NCI-H446 treated with DMSO at 0.1 percent for 48 hours (cell line): ENCODE measurements at regions not wholly inside any gene's neighbourhood (a gene's known extent, or its start where the extent isn't known, plus 50 kb on each side); places are given as distances from the start of the nearest gene placed in this dataset.

Experiments used
- DNase-seq: peaks from one replicate; lab custom pipeline; 2025; lab: John Stamatoyannopoulos, UW

DNA sequence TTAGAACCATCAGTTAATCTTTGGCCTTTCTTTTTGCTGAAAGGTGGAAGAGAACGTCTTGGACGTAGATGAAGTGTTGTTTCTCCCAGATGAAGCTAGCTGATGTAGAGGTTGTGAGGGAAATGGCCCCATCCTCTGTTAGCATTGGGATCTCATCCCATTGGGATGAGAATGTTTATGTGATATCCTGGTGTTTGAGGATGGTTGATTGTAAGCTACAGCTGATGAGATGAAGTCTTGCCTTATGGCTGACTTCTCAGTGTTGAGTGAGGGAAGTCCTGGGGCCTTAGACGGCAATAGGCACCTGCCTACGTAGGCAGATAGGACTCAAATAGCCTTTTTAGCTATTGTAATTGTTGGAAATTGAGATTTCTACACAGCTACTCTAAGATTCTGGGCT, 211.3 kb downstream of the MYCN start:
- DNase-seq: no peak

DNA sequence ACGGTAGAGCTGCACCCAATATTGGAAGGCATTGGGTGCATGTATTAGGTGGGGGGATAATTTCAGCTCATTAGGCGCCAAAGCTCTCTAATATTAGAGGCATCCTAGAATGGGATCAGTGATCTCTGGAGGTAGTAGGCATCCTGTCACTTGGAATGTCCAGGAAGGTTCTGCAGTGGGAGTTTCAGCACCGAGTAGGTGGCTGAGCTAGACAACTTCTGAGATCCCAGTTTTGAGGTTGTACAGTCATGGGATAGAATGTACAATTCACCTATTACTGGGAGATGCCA, 210.9 kb downstream of the MYCN start:
- DNase-seq: no peak

DNA sequence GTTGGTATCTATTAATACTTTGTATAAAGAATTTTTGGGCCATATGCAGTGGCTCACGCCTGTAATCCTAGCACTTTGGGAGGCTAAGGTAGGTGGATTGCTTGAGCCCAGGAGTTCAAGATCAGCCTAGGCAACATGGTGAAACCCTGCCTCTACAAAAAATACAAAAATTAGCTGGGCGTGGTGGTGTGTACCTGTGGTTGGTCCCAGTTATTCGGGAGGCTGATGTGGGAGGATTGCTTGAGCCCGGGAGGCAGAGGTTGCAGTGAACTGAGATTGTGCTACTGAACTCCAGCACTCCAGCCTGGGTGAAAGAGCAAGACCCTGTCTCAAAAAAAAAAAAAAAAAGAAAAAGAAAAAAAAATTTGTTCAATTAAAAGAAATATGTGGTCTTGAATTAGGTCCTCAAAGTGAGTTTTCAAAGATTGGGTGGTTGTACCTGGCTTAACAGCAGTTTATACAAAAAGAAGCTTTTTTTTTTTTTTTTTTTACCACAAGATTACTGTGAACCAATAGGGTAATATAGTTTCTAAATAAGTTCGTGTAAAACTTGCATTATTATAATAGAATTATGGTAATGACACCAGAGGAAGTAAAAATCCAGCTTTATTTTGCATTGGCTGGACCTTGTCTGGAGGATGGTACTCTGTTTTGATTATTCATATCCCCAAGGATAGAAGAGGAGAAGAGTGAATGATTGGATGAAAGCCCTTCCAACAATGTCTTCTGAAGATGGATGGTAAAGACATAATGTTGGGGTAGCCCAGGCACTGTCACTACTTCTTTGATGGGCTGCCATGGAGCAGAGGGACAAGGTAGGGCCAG, 210.3 kb downstream of the MYCN start:
- no peak for DNase-seq

DNA sequence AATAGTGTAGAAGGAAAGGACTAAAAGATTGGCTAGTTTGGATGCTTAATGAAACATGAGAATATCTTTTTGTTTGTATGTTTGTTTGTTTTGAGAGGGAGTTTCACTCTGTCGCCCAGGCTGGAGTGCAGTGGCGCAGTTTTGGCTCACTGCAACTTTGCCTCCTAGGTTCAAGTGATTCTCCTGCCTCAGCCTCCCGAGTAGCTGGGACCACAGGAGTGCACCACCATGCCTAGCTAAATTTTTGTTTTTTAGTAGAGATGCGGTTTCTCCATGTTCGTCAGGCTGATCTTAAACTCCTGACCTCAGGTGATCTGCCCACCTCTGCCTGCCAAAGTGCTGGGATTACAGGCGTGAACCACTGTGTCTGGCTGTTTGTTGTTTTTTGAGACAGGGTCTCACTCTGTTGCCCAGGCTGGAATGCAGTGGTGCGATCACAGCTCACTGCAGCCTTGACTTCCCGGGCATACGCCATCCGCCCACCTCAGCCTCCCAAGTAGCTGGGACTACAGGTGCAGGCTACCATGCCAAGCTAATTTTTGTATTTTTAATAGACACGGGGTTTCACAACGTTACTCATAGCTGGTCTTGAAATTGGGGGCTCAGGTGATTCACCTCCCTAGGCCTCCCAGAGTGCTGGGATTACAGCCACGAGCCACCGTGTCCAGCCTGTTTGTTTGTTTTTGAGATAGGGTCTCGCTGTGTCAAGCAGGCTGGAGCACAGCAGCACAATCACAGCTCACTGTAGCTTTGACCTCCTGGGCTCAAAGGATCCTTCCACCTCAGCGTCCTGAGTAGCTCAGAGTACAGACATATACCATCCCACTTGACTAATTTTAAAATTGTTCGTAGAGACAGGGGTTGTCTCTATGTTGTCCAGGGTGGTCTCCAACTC, 209.2 kb downstream of the MYCN start:
- DNase-seq: no peak

DNA sequence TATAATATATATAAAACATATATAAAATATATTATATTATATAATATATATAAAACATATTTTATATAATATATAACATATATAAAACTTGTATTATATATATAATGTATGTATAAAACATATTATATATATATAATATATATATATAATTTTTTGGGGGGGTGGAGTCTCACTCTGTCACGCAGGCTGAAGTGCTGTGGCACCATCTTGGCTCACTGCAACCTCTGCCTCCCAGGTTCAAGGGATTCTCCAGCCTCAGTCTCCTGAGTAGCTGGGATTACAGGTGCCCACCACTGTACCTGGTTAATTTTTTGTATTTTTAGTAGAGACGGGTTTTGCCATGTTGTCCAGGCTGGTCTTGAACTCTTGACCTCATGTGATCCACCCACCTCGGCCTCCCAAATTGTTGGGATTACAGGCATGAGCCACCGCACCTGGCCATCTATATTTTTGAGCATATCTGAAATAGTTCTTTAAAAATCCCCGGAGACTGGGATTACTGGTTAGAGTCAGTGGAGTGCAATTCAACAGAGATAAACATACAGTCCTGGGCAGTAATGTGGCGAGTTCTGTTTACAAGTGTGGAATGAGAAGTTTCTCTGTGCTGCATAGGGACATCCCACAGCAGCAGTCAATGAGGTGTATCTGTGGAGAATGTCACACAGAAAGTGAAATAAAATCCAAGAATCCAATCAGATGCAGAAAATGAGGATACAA, 208.4 kb downstream of the MYCN start:
- no peak for DNase-seq

DNA sequence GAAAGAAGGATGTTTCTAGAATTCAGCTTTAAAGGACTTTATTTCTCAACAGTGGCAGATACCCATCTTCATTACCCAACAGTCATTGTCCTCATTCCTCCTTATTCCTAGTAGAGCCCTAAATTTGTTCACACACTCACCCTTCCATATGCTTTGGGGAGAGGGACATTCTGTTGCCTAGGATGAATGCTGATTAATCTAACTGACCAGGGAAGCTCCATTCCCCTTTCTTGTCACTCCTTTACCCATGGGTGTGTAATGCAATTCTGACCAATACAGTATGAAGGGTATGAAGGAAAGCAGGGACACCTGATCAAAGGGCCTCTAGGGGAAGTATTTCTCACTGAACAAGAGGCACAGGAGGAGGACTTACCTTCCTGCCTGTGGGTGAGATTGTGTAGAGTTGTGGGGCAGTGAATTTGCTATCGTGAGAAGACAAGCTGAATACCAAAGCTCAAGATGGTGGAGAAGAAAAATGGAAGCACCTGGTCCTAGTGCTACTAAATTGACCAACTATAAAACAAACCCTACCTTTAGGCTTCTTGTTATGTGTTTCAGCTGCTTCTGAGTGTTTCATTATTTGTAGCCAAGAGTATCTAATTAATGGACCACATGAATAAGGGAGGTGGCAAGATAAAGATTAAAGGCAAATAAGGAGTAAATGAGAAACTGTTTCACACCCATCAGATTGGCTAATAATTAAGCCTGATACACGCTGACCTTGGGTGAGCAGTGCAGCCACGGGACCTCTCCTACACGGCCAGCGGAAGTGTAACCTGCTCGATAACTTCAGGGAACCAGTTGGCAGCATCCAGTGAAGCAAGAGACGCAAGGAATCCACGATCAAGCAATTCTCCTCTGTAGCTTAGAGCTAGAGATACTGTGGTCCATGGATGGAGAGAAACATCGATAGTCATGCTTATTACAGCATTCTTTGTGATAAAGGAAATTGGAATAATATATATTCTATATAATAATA, 202.3 kb downstream of the MYCN start:
- DNase-seq: no peak

DNA sequence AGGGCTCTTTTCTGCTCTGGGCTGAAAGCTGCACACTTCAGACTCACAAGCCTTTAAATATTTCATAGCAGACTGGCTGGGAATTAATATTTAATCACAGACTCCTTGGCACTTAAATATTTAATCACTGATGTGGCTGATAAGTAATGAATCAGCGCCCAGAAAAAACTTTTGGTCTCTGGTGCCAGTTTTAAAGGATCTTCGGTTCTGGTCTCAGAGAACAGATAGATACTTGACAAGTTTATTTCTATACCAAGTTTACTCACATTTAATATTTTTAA, 201.2 kb downstream of the MYCN start:
- DNase-seq: no peak

DNA sequence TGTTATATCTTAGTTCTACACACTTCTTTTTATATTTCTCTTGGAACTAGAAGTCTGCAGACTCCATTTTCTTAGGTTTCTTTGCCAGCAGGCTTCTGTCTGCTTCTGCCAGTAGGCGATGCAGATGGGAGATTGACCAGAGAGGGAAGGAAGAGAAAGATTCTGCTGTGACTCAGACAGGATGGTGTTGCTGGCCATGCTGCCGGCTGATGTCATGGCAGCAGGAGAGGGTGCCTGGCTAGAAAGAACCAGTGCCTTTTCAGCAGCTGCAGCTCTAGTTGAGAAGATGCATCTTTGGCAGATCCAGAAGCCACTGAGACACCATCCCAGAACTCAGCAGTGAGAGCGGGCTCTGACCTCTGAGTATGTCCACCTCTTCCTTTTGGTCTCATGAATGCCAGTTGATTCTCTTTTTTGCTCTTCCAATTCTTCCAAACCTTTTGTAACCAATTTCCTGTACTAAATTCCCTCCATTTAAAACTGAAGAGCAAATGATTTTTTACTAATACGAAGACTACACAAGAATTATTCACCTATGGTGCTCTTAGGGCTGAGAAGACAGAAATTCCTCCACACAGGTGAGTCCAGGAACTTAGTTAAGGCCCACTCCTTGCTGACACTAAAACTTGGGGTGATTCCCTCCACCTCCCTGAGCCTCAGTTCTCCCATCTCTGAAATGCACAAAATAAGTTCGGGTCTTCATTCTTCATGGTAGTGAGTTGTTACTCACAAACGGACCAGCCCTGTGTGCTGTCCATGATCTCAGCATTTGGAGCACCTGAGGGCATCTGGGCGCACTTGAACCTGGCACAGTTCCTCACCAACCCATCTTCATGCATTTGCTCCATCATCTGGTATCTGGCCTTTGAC, 200.7 kb downstream of the MYCN start:
- DNase-seq: no peak

DNA sequence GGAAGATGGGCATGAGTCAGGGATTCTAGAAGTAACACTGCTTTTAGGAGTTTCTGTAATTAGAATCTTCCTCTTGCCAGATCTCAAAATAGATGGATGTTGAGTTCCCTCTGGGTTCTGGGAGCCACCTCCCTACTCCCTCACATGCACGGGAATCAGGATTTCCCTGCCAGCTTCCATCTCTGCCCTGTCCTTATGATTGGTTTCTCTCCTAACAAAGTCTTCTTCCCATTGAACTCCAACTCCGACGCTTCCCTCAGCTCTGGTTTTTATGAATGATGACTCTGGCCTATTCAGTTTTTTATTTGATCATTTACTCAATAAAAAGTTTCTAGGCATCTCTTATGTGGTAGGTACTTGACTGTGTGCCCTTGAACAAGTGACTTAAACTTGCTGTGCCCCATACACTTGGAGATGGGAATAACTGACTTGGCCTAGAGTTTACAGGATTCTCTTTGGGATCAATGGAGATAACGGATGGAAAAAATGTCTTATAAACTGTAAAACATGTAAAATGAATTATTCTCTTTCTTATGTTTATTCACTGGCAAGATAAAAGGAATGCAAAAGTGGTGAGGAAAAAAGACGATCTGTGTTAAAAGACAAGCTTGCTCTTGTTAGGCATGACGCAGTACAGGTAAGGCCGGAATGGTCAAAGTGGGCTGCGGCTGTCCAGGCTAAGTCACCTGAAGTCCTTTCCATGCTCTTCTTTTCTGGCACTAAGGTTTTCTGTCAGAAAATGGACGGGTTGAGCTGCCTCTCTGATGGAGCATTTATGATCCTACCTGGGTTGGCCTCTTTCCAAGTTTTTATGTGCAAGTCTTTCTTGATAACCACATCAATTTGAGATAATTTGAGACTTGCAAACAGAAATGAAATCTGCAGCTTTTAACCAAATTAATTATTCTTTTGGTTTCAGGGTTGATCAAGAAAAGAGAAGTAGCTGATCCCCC, 199.6 kb downstream of the MYCN start:
- DNase-seq: no peak

DNA sequence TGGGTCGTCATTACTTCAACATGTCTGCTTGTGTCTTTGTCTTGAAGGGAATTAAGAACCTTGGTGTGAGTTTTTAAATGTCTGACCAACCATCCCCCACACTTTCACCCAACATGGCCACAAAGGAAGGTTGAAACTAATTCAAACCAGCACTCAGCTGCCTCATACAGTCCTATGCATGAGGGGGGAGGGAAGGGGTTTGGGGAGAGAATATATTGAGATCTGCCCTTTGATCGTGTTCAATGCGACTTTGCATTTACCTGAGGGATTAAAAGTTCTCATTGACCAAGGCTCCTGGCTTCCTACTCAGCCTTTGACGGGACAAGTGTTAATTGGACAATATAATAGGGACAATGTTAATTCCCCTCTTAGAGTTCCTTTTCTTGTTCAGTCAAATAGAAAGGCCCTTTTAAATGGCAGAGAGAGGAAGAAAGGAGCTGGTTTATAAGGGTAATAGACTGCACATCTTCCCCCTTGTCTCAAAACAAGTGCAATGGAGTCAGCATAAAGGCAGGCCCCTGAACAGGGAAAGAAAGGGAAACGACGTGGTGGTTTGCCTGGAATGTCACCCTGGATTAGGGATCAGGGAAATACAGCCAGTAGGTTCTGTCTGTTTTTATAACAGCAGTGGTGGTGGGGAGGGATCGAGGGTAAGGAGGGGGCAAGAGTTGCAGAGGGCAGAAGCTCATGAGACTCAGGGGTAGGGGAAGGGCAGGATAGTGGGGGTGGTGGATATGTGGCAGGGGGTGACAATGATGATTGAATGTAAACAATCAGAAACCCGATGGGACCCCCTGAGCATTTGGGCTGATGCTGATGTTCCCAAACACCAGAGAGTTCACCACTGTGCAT, 198.7 kb downstream of the MYCN start:
- DNase-seq: no peak

DNA sequence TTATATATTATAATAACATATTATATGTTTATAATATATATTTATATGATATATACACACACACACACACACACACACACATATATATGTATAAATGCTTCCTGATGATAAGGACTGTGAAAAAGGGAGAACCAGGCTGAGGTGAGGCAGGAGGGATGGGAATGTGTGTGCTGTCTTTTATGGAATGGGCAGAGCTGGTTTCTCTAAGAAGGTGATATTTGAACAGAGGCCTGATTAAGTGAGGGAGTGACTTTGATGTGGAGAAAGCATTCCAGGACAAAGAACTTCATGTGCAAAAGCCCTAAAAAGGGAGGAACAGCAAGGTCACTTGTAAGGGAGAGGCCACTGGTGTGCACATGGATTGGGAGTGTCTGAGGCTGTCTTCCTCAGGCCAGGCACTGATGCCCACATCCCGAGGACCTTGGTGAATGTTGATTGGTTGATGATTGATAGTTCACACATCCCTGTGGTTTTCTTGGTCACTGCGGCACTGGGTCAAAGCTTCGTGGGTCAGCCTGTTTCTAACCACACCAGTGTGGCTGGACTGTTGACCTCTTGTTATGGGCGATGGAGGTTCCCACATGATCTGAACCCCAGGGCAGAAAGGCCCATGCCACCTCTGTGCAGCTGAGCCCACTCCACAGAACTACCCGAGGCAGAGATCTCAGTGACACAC, 196.9 kb downstream of the MYCN start:
- no peak for DNase-seq

DNA sequence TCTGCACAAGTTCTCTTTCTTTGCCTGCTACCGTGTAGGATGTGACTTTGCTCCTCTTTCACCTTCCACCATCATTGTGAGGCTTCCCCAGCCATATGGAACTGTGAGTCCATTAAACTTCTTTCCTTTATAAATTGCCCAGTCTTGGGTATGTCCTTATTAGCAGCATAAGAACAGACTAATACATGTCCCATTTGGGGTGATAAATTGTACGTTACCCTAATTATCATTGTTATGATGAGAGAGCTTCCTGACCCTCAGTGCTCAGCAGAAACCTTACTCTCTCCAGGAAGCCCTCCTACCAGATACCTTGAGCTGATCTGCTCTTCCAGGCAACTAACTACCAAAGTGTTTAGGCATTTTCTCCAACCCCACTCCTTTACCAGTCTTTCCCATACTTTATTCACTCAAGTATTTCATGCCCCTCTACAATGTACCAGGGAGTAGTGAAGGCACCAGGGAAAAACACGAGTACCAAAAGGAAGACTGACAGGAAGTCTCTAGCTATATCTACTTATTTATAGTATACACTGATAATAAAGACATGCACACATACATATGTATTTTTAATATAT, 196.2 kb downstream of the MYCN start:
- no peak for DNase-seq

DNA sequence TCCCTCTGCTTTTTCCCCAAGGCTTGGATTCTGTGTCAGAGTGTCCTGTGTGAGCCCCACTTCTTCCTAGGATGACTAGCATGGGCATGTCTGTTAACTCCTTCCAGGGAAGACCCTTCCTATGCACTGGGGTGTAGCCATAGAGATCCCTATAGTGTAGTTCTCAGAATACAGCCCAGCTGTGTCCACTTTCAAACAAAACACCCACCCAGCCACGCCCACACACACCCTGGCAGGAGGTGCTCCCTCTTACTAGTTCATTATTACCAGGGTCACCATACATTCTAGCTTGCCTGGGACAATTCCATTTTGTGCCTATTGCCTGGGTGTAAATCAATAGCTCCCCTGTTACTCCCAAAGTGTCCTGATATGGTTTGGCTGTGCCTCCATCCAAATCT, 195.6 kb downstream of the MYCN start:
- no peak for DNase-seq

DNA sequence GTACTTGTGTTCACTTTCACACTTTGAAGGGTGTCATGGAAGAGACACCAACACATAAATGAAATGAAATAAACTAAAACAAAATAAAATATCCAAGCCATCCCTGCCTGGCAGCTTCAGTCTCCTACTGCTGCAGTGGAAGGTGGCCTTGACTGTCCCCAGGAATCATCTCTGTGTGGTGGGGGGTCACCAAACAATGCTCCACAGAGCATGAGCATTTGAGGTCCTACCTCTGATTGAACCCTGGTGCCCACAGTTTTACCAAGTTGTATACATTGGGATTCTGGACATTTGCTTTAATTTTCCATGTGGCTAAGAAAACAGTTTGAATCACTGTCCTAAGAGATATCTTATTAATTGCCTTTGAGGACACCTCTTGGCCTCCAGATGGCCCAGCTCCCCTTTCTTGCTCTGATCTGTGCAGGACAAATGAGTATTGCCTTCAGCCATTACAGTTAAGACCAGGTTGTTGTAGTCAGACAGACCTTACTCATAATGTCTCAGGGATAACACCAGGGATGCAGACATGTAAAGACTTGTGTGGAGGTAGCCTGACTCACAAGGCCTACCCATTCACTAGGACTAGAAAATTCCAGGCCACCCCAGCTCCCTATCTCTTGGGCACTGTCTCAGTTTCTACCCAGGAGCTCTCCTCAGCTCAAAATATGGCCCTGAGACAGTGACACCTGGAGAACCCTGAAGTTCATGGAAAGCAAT, 195.0 kb downstream of the MYCN start:
- DNase-seq: no peak

DNA sequence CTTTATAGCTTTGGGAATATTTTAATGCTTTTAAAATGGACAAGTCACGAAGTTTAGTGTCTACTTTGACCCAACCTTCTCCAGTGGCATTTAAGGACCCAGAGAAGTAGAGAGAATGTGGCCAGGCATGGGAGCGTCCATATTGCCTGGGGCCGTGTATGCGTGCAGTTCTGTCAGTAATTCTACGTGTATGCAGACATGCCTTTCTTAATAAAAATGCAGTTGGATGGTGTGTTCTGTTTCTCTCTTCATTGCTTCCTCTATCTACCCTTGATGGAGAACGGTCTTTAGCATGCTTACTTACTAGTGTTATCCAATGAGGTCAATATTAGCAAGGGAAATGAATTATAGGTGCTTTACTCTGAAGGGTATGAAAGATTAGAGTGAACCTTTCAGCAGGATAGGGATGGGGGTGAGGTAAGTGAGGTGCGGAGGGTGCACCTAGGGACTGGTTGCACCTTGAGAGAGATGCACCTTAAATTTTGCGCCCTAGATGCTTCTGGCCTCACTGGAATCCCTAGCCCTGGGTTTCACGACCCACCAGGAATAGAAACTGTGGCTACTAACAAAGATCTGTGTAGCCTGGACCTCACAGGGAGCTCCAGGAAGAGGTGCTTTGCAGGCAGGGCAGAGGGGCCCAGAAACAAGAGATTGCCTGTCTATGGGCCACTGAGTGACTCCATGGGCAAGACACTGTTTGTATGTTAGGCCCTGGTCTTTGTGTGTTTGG, 194.3 kb downstream of the MYCN start:
- DNase-seq: no peak

DNA sequence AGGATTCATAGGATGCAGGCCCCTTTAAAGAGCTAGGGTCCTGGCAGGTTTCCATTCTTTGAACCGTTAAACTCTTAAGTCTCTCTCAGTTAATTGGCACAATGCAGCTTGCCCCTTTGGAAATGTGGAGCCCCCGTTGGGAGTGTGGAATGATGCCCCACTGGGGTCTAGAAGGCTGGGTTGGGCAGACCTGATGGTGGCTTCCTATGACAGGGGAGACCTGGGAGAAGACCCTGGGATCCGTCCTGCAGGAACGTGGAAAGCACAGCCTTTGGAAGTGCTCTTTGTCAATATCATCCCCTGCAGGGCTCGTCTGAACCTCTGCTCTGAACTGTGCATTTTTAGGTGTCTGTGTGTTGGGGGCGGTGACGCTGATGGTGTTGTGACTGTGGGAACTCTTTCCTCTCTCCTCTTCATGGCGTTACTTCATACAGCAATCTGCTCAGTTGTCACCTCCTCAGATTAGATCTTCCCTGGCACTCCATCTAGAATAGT, 190.6 kb downstream of the MYCN start:
- DNase-seq: no peak
